Lower lobe of right lung (tissue), 2 donors: ENCODE measurements at regions not wholly inside any gene's neighbourhood (a gene's known extent, or its start where the extent isn't known, plus 50 kb on each side); places are given as distances from the start of the nearest gene placed in this dataset.

Experiments
- ATAC-seq, 2 donors: fragments of 200-7000 bp; cut with Tn5 transposase; one replicate each; pipeline ENCODE4 v1.9.1; 2020 to 2022; ENCODE audit warnings: mild to moderate bottlenecking in 2 of 2, moderate library complexity in 2 of 2
- DNase-seq: peaks from one replicate; pipeline ENCODE4 v3.0.0-alpha.2; 2020
- H3K27ac ChIP-seq: fragments of 200-600 bp; one replicate; pipeline ENCODE4 v1.8.0; 2022
- H3K27me3 ChIP-seq: fragments of 200-600 bp; one replicate; pipeline ENCODE4 v1.8.0; 2022; ENCODE audit warnings: low read depth
- H3K36me3 ChIP-seq: fragments of 200-600 bp; one replicate; pipeline ENCODE4 v1.8.0; 2022; ENCODE audit warnings: mild to moderate bottlenecking
- H3K4me1 ChIP-seq: fragments of 200-600 bp; one replicate; pipeline ENCODE4 v1.8.0; 2022
- H3K4me3 ChIP-seq: fragments of 200-600 bp; one replicate; pipeline ENCODE4 v1.8.0; 2022; ENCODE audit warnings: mild to moderate bottlenecking
- H3K9me3 ChIP-seq: fragments of 200-600 bp; one replicate; pipeline ENCODE4 v1.8.0; 2022
- CTCF ChIP-seq: fragments of 200-600 bp; IDR thresholded peaks from one replicate; pipeline ENCODE4 v1.8.0; 2022; ENCODE audit warnings: antibody characterized with exemption, mild to moderate bottlenecking
- intact Hi-C: fragments of 100-400 bp; cut with DNase I; formaldehyde crosslinking; loops from one replicate; pipeline ENCODE4 v1.11.0; 2022
- donor health status: DM: no; HTN: yes; CAD: no; lungs with severe emphysema.

DNA sequence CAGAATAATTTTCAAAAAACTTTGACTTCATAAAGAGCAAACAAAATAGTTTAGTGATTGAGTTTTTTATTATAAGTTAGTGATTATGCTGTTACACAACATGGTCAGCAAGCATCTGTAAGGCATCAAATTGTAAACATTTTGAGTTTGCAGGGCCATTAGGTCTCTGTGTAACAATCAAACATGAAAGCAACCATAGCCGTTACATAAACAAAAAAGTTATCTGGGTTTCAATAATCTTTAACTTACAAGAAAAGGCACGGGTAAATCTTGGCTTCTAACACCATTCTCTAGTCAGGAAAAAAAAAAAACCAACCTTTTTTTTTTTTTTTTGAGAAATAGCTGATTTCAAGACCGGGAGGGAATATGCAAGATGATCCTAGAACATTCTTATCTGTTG is 1941.1 kb downstream of the PCDH7 start:
- Histone ChIP-seq H3K9me3 (peaks cover 6% of the 10 kb centered on the region), H3K4me3 (no peak overlapping the region), H3K27ac (no peak overlapping the region), H3K4me1 (no peaks in the 10 kb centered on the region), H3K36me3 (no peaks in the 10 kb centered on the region), H3K27me3 (no peaks in the 10 kb centered on the region)
- no peak for TF ChIP-seq CTCF
- DNase-seq (no peak), ATAC-seq (no peak)
- intact Hi-C loops: no loop called here

GRCh38 chr4:32662803-32663202 is 1942.6 kb downstream of the PCDH7 start:
- Histone ChIP-seq H3K27ac (no peak overlapping the region), H3K9me3 (peaks cover 6% of the 10 kb centered on the region), H3K27me3 (no peaks in the 10 kb centered on the region), H3K4me3 (no peak overlapping the region), H3K4me1 (no peaks in the 10 kb centered on the region), H3K36me3 (no peaks in the 10 kb centered on the region)
- DNase-seq: no peak
- intact Hi-C loops: no loop called here
- no peak for ATAC-seq
- TF ChIP-seq CTCF: no peak

DNA sequence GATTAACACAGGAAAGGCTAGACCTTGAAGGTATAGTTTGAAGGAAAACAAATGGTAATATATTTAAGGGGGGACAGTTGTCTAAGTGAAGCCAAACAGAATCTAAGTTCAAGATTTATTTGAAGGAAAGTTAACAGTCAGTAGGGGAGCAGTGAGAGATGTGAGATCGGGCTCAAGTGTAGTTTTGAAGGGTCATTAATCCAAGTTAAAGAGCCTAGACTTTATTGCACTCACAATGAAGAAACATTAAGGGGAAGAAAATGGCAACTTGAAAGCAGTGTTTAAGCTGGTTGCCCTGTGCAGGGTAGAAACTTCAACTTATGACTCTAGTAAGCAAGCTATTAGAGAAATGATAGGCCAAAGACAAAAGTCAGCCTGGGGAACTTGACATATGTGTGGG is 1952.2 kb downstream of the PCDH7 start:
- Histone ChIP-seq H3K27ac (no peak overlapping the region), H3K4me3 (no peak overlapping the region), H3K4me1 (no peaks in the 10 kb centered on the region), H3K27me3 (no peaks in the 10 kb centered on the region), H3K36me3 (no peaks in the 10 kb centered on the region), H3K9me3 (no peaks in the 10 kb centered on the region)
- TF ChIP-seq CTCF: no peak
- ATAC-seq (no peak), DNase-seq (no peak)
- intact Hi-C loops: no loop called here

DNA sequence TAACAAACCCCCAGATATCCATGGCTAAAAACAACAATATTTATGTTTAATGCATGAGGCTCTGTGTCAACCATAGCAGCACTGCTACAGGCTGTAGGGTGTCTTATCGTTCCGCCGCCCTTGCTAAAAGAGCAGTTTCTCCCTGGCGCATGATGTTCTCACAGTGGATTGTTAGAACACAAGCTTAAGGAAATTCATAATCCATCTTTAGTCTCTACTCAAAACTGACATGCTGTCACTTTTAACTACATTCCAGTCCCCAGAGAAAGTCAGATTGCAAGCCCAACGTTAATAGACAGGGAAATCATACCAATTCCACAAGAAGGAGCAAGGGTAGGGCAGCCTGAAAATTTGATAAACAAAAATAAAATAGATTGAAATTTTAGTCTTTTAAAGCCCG is 1960.8 kb downstream of the PCDH7 start:
- H3K4me3 ChIP-seq: no peak overlapping the region
- ATAC-seq: no peak

DNA sequence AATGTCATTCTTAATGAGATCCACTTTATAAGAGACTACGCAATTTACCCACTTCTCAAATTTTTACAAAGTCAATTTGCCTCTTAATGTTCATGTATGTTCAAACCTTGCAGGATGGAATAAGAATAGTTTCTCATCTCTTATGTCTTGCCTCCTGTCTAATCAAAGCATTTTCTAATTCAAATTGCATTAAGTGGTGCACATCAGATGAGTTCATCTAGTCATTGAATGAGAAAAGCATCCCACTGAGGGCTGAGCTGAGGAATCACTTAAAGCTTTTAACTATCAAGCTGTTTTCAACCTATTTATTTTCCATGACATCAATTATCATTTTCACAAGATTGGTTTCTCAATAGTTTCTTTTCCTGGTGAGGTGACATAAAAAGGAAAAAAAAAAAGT is 1964.0 kb downstream of the PCDH7 start:
- DNase-seq: no peak
- no peak for ATAC-seq
- H3K27ac ChIP-seq: no peak overlapping the region
- intact Hi-C loops: no loop called here
- TF ChIP-seq CTCF: no peak
- no peaks in the 10 kb centered on the region for H3K4me1 ChIP-seq
- H3K36me3 ChIP-seq: no peaks in the 10 kb centered on the region
- H3K4me3 ChIP-seq: no peak overlapping the region
- no peaks in the 10 kb centered on the region for H3K9me3 ChIP-seq
- H3K27me3 ChIP-seq: no peaks in the 10 kb centered on the region

More for the DNA sequence above, 1960.8 kb downstream of the PCDH7 start:
- intact Hi-C loops: no loop called here
- no peaks in the 10 kb centered on the region for H3K36me3 ChIP-seq
- no peaks in the 10 kb centered on the region for H3K27me3 ChIP-seq
- H3K4me1 ChIP-seq: no peaks in the 10 kb centered on the region
- DNase-seq: no peak
- no peak for TF ChIP-seq CTCF
- no peak overlapping the region for H3K27ac ChIP-seq
- H3K9me3 ChIP-seq: no peaks in the 10 kb centered on the region

GRCh38 chr4:32686123-32686522 is 1966.0 kb downstream of the PCDH7 start:
- Histone ChIP-seq H3K27me3 (no peaks in the 10 kb centered on the region), H3K27ac (no peak overlapping the region), H3K4me3 (no peak overlapping the region), H3K36me3 (no peaks in the 10 kb centered on the region), H3K9me3 (no peaks in the 10 kb centered on the region), H3K4me1 (no peaks in the 10 kb centered on the region)
- DNase-seq (no peak), ATAC-seq (no peak)
- intact Hi-C loops: no loop called here
- TF ChIP-seq CTCF: no peak
